Caco-2 (cell line): ENCODE measurements at regions not wholly inside any gene's neighbourhood (a gene's known extent, or its start where the extent isn't known, plus 50 kb on each side); places are given as distances from the start of the nearest gene placed in this dataset.

ENCODE experiments used
- BruUV-seq: library from RNA; stranded (reverse); fragments of 400-500 nt; replicated peaks from 2 replicates; lab custom pipeline; 2021; lab: Mats Ljungman, UMichigan
- CTCF ChIA-PET: fragments of 300-600 bp; sonication (Branson Sonifier 250); formaldehyde crosslinking; loops from one replicate; lab custom pipeline; 2022; ENCODE audit warnings: antibody characterized with exemption; lab: Charles Lee
- POLR2A ChIA-PET: fragments of 300-600 bp; sonication (Branson Sonifier 250); formaldehyde crosslinking; loops from one replicate; lab custom pipeline; 2022; ENCODE audit warnings: antibody characterized with exemption; lab: Charles Lee
- DNase-seq, 2 experiments: peaks; one replicate each; pipeline versions ENCODE4 v3.0.0 to v3.0.0-alpha.2; 2020 to 2022
- H3K27me3 ChIP-seq: replicated peaks from 2 replicates; pipeline ENCODE4 v1.6.0; 2011; ENCODE audit warnings: low read length; ENCODE audit not compliant: control insufficient read depth, insufficient read depth
- H3K36me3 ChIP-seq: 2 replicates; pipeline ENCODE4 v1.5.1; 2011; ENCODE audit warnings: low read length; ENCODE audit not compliant: control insufficient read depth, insufficient read depth
- H3K4me1 ChIP-seq: fragments of 250-450 bp; sonication (Bioruptor Pico); 2 replicates; pipeline ENCODE4 v1.5.1; 2020; ENCODE audit warnings: mild to moderate bottlenecking
- H3K4me3 ChIP-seq: 2 replicates; pipeline ENCODE4 v1.5.1; 2011; ENCODE audit warnings: low read depth, mild to moderate bottlenecking, control low read depth, low read length
- H3K9me3 ChIP-seq: fragments of 250-450 bp; sonication (Bioruptor Pico); 2 replicates; pipeline ENCODE4 v1.5.1; 2020; ENCODE audit warnings: mild to moderate bottlenecking, moderate library complexity
- H3K27ac Mint-ChIP-seq: one replicate; pipeline ENCODE4 v1.8.0; 2022; ENCODE audit warnings: mixed read lengths; ENCODE audit not compliant: unreplicated experiment
- H3K27me3 Mint-ChIP-seq: one replicate; pipeline ENCODE4 v1.8.0; 2022; ENCODE audit warnings: mixed read lengths; ENCODE audit not compliant: insufficient read depth, unreplicated experiment
- H3K36me3 Mint-ChIP-seq: one replicate; pipeline ENCODE4 v1.8.0; 2022; ENCODE audit warnings: mild to moderate bottlenecking, mixed read lengths; ENCODE audit not compliant: insufficient read depth, unreplicated experiment
- H3K4me1 Mint-ChIP-seq: one replicate; pipeline ENCODE4 v1.8.0; 2022; ENCODE audit warnings: low read depth, mixed read lengths; ENCODE audit not compliant: unreplicated experiment
- H3K4me3 Mint-ChIP-seq: one replicate; pipeline ENCODE4 v1.8.0; 2022; ENCODE audit warnings: mild to moderate bottlenecking, moderate library complexity, mixed read lengths; ENCODE audit not compliant: unreplicated experiment
- H3K9me3 Mint-ChIP-seq: one replicate; pipeline ENCODE4 v1.8.0; 2022; ENCODE audit warnings: mixed read lengths; ENCODE audit not compliant: unreplicated experiment
- CTCF ChIP-seq, 2 experiments: fragments of 200-600 bp in 1 of 2; IDR thresholded peaks; 1 replicate in 1 of 2; 2 replicates in 1 of 2; pipeline versions ENCODE4 v1.5.1 to v1.8.0; 2011 to 2022; ENCODE audit warnings: antibody characterized with exemption in 1 of 2, control low read depth in 1 of 2, inconsistent platforms in 1 of 2, low read depth in 1 of 2, low read length in 1 of 2, mild to moderate bottlenecking in 1 of 2, moderate library complexity in 1 of 2; ENCODE audit not compliant: insufficient read depth in 1 of 2, severe bottlenecking in 1 of 2, unreplicated experiment in 1 of 2
- intact Hi-C: fragments of 100-400 bp; cut with micrococcal nuclease; formaldehyde crosslinking; loops from one replicate; pipeline ENCODE4 v1.10.0; 2022; ENCODE audit not compliant: unreplicated experiment

- BruUV-seq = no TSS peak
- no peak for DNase-seq
- intact Hi-C loops = no loop called here
- H3K4me1 Mint-ChIP-seq = peaks cover 6% of the 10 kb centered on the region
- CTCF ChIA-PET = no interaction called here
- Histone ChIP-seq H3K4me3 (no peak overlapping the region), H3K36me3 (no peaks in the 10 kb centered on the region), H3K27me3 (no peaks in the 10 kb centered on the region; the same call in 1 of the 2 replicates), H3K9me3 (no peaks in the 10 kb centered on the region), H3K4me1 (no peaks in the 10 kb centered on the region)
- POLR2A ChIA-PET = interaction anchor here (0.6 kb wide), 1 partner anchor 132 kb away, joined by 3 read pairs; no protein-coding TSS in a partner anchor
- H3K9me3 Mint-ChIP-seq = no peaks in the 10 kb centered on the region
- no peak for TF ChIP-seq CTCF (IDR thresholded peaks at IDR 0.05; ENCODE audit: insufficient read depth in 1 of 2, low read depth in 1 of 2, low read length in 1 of 2, severe bottlenecking in 1 of 2, unreplicated experiment in 1 of 2)
- peaks cover 18% of the 10 kb centered on the region for H3K27me3 Mint-ChIP-seq
- no peaks in the 10 kb centered on the region for H3K36me3 Mint-ChIP-seq
- no peak overlapping the region for H3K27ac Mint-ChIP-seq
- H3K4me3 Mint-ChIP-seq = no peak overlapping the region
These were observed 615.3 kb upstream of the MGMT start for GRCh38 chr10:128851726-128852125.

DNA sequence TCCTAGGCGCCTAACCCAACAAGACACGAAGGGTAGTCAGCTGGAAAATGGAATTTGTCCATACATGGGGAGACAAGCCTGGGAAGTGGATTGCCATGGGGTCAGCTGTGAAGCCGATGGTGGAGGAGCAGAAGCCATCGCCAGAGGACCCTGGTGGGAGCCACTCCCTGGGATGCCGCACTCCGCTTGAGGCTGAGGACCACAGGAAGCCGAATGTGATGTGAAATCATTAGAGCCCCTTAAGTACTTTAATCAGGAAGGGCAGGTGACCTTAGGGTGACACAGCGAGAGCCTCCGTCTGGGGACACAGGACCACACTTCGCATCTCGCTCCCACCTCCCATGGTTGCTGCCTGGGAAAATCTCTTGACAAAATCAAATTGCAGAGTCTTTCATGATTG lies 614.6 kb upstream of the MGMT start:
- TF ChIP-seq CTCF (IDR thresholded peaks at IDR 0.05; ENCODE audit: insufficient read depth in 1 of 2, low read depth in 1 of 2, low read length in 1 of 2, severe bottlenecking in 1 of 2, unreplicated experiment in 1 of 2) = no peak
- ChIA-PET POLR2A (no interaction called here), CTCF (no interaction called here)
- no TSS peak for BruUV-seq
- intact Hi-C loops = no loop called here
- Histone ChIP-seq H3K4me3 (no peak overlapping the region), H3K9me3 (no peaks in the 10 kb centered on the region), H3K27me3 (no peaks in the 10 kb centered on the region; the same call in 1 of the 2 replicates), H3K4me1 (no peaks in the 10 kb centered on the region), H3K36me3 (no peaks in the 10 kb centered on the region)
- peaks cover 6% of the 10 kb centered on the region for H3K4me1 Mint-ChIP-seq
- no peak for DNase-seq
- no peak overlapping the region for H3K4me3 Mint-ChIP-seq
- H3K9me3 Mint-ChIP-seq = no peaks in the 10 kb centered on the region
- peaks cover 18% of the 10 kb centered on the region for H3K27me3 Mint-ChIP-seq
- no peak overlapping the region for H3K27ac Mint-ChIP-seq
- no peaks in the 10 kb centered on the region for H3K36me3 Mint-ChIP-seq

GRCh38 chr10:128852902-128853301 lies 614.1 kb upstream of the MGMT start:
- ChIA-PET POLR2A (no interaction called here), CTCF (no interaction called here)
- Histone ChIP-seq H3K4me1 (no peaks in the 10 kb centered on the region), H3K27me3 (no peaks in the 10 kb centered on the region; the same call in 1 of the 2 replicates), H3K9me3 (no peaks in the 10 kb centered on the region), H3K4me3 (no peak overlapping the region), H3K36me3 (no peaks in the 10 kb centered on the region)
- BruUV-seq = no TSS peak
- DNase-seq = no peak
- Mint-ChIP-seq H3K36me3 (no peaks in the 10 kb centered on the region), H3K27me3 (peaks cover 18% of the 10 kb centered on the region), H3K4me3 (no peak overlapping the region), H3K27ac (no peak overlapping the region), H3K4me1 (peaks cover 6% of the 10 kb centered on the region), H3K9me3 (no peaks in the 10 kb centered on the region)
- no peak for TF ChIP-seq CTCF (IDR thresholded peaks at IDR 0.05; ENCODE audit: insufficient read depth in 1 of 2, low read depth in 1 of 2, low read length in 1 of 2, severe bottlenecking in 1 of 2, unreplicated experiment in 1 of 2)
- intact Hi-C loops = no loop called here
